IPS DF 6.9 (cell line): ENCODE measurements at regions not wholly inside any gene's neighbourhood (a gene's known extent, or its start where the extent isn't known, plus 50 kb on each side); places are given as distances from the start of the nearest gene placed in this dataset.

ENCODE experiments used
- DNase-seq: peaks from one replicate; pipeline ENCODE4 v3.0.0-alpha.2; 2013; ENCODE audit warnings: low read depth, low spot score
- H3K27ac ChIP-seq: one replicate; pipeline ENCODE4 v1.5.1; 2013; ENCODE audit warnings: low read length, control low read depth
- H3K27me3 ChIP-seq: 2 replicates; pipeline ENCODE4 v1.6.1; 2013; ENCODE audit warnings: mild to moderate bottlenecking, low read length; ENCODE audit not compliant: control insufficient read depth, insufficient read depth
- H3K36me3 ChIP-seq: 2 replicates; pipeline ENCODE4 v1.6.1; 2013; ENCODE audit warnings: low read length; ENCODE audit not compliant: control insufficient read depth, insufficient read depth
- H3K4me1 ChIP-seq: 2 replicates; pipeline ENCODE4 v1.6.1; 2013; ENCODE audit warnings: low read length; ENCODE audit not compliant: control insufficient read depth, insufficient read depth
- H3K4me3 ChIP-seq: 2 replicates; pipeline ENCODE4 v1.5.1; 2013; ENCODE audit warnings: mild to moderate bottlenecking, low read length
- H3K9me3 ChIP-seq: 2 replicates; pipeline ENCODE4 v1.6.1; 2013; ENCODE audit warnings: low read length, inconsistent platforms; ENCODE audit not compliant: control insufficient read depth, insufficient read depth
- WGBS: extraction: QIAGEN DNeasy Blood & Tissue Kit; methylation state at CpG from one replicate; pipeline ENCODE4 v1.1.7; 2013; ENCODE audit warnings: mixed read lengths, missing lambda C conversion rate; ENCODE audit not compliant: insufficient read length, insufficient coverage; 5-methylcytosine and 5-hydroxymethylcytosine counted together

DNA sequence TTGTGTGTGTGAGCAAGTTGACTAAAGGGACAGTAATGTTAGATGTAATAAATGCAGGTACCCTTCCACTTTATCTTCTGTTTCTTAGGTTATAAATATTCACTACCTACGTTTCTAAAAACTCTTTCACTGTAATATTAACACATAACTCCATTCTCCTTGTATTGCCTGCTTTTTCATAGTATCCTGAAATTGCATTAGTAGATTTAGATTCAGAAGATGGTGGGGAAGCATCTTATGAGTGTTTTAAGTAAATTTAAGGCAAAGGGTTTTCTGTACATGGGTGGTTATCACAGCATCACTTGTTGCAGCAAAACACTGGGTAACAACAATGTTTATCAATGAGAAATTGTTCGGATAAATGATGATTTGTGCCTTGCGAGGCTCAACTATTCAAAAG, 115.2 kb upstream of the VPREB1 start:
- WGBS, result 100% methylated on average over 1 of the region's 3 CpGs
- DNase-seq, result no peak
- Histone ChIP-seq H3K9me3 (no peaks in the 10 kb centered on the region), H3K4me3 (no peak overlapping the region), H3K27me3 (peaks cover 5% of the 10 kb centered on the region), H3K4me1 (0 out of 2 replicates have a peak, but pooled peaks cover 1% of the 10 kb centered on the region), H3K36me3 (no peaks in the 10 kb centered on the region), H3K27ac (no peak overlapping the region)

GRCh38 chr22:22128440-22128839, 116.1 kb upstream of the VPREB1 start:
- no peak overlapping the region for H3K4me3 ChIP-seq
- no peaks in the 10 kb centered on the region for H3K36me3 ChIP-seq
- H3K27me3 ChIP-seq, result peaks cover 7% of the 10 kb centered on the region
- H3K27ac ChIP-seq, result no peak overlapping the region
- no peaks in the 10 kb centered on the region for H3K9me3 ChIP-seq
- 0 out of 2 replicates have a peak, but pooled peaks cover 1% of the 10 kb centered on the region for H3K4me1 ChIP-seq
- WGBS, result no CpG with 5 or more reads among the region's 2 CpGs
- DNase-seq, result no peak

DNA sequence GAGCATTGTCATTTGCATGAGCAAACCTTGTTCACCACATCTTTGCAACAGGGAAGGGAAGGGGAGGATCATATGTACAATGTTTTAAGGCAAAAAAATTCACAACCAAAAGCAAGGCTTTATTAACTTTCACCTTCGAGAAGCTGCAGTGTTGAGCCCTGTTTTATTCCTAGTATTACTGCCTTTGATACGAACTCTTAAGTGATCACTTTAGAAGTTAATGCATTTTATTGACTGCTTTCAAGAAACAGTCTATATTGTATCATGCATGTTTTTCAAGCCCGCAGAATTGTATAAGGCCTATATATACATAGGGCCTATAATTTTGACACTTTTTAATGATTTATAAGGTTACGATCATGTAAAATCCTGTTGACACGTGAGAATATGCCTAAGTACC, 117.5 kb upstream of the VPREB1 start:
- peaks cover 7% of the 10 kb centered on the region for H3K27me3 ChIP-seq
- DNase-seq, result no peak
- no peaks in the 10 kb centered on the region for H3K36me3 ChIP-seq
- H3K4me1 ChIP-seq, result 0 out of 2 replicates have a peak, but pooled peaks cover 1% of the 10 kb centered on the region
- H3K4me3 ChIP-seq, result no peak overlapping the region
- H3K9me3 ChIP-seq, result no peaks in the 10 kb centered on the region
- WGBS, result no CpG with 5 or more reads among the region's 5 CpGs
- no peak overlapping the region for H3K27ac ChIP-seq

GRCh38 chr22:22125579-22126468, 118.8 kb upstream of the VPREB1 start:
- Histone ChIP-seq H3K9me3 (no peaks in the 10 kb centered on the region), H3K4me3 (no peak overlapping the region), H3K4me1 (0 out of 2 replicates have a peak, but pooled peaks cover 1% of the 10 kb centered on the region), H3K36me3 (no peaks in the 10 kb centered on the region), H3K27ac (no peak overlapping the region), H3K27me3 (peaks cover 7% of the 10 kb centered on the region)
- no CpG with 5 or more reads among the region's 24 CpGs for WGBS
- DNase-seq, result no peak

- DNase-seq, result no peak
- Histone ChIP-seq H3K4me3 (no peak overlapping the region), H3K27ac (no peak overlapping the region), H3K4me1 (0 out of 2 replicates have a peak, but pooled peaks cover 1% of the 10 kb centered on the region), H3K27me3 (peaks cover 7% of the 10 kb centered on the region), H3K9me3 (no peaks in the 10 kb centered on the region), H3K36me3 (no peaks in the 10 kb centered on the region)
- WGBS, result no CpG with 5 or more reads among the region's 19 CpGs
Observed at GRCh38 chr22:22125028-22125578, 119.5 kb upstream of the VPREB1 start.

GRCh38 chr22:22124374-22124773, 120.2 kb upstream of the VPREB1 start:
- Histone ChIP-seq H3K27ac (no peak overlapping the region), H3K9me3 (no peaks in the 10 kb centered on the region), H3K4me3 (no peak overlapping the region), H3K4me1 (0 out of 2 replicates have a peak, but pooled peaks cover 1% of the 10 kb centered on the region), H3K27me3 (peaks cover 7% of the 10 kb centered on the region), H3K36me3 (no peaks in the 10 kb centered on the region)
- no CpG with 5 or more reads among the region's 12 CpGs for WGBS
- no peak for DNase-seq

DNA sequence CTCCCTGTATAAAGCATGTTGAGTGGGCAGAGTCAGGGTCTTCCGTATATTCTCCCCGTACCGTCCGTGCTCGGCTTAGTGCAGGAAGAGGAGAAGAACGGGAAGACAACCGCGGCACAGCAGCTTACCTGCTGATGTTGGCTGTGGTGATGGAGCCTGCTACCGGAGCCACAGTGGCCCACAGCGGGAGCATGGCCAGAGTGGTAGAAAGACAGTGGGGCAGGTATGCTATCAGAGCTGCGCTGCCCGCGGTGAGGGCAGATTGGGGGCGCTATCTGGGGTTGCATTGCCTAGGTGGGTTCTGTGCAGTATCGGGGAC, 120.7 kb upstream of the VPREB1 start:
- H3K36me3 ChIP-seq, result no peaks in the 10 kb centered on the region
- 0 out of 2 replicates have a peak, but pooled peaks cover 1% of the 10 kb centered on the region for H3K4me1 ChIP-seq
- H3K27me3 ChIP-seq, result peaks cover 7% of the 10 kb centered on the region
- no CpG with 5 or more reads among the region's 15 CpGs for WGBS
- no peaks in the 10 kb centered on the region for H3K9me3 ChIP-seq
- H3K27ac ChIP-seq, result no peak overlapping the region
- no peak for DNase-seq
- H3K4me3 ChIP-seq, result no peak overlapping the region

DNA sequence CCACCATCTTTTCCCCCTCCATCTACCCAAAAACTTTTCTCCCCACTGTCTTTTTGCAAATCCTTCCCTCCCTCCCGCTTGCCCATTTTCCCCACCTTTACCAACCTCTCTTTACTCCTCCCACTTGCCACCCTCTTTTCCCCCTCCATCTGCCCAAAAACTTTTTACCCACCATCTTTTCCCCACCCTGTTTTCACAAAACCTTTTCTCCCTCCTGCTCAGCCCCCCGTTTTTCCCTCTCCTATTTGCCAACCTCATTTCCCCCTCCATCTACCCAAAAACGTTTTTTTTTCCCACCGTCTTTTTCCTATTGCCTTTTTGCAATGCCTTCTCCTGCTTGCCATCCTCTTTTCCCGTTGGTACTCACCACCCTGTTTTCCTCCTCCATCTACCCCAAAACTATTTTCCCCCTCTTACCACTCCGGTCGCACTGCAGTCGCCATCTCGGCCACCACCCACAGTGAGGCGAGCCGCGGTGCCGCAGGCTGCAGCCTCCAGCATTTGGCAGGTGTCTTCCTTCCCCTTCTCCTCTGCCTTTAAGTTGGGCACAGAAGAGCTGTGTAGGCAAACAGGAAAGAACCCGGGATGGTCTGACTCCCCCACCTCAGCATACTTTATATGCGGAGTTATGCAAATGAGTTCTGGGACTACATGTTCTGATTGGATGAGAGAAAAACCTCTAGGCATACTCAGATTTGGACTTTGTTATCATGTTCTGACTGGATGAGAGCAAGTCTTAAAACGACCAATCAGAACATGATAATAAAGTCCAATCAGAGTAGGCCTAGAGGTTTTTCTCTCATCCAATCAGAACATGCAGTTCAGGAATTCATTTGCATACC, 121.2 kb upstream of the VPREB1 start:
- Histone ChIP-seq H3K27me3 (peaks cover 7% of the 10 kb centered on the region), H3K36me3 (no peaks in the 10 kb centered on the region), H3K9me3 (no peaks in the 10 kb centered on the region), H3K4me3 (no peak overlapping the region), H3K4me1 (0 out of 2 replicates have a peak, but pooled peaks cover 1% of the 10 kb centered on the region), H3K27ac (no peak overlapping the region)
- no peak for DNase-seq
- WGBS, result 100% methylated on average over 4 of the region's 16 CpGs

- DNase-seq, result no peak
- Histone ChIP-seq H3K36me3 (no peaks in the 10 kb centered on the region), H3K27ac (no peak overlapping the region), H3K4me3 (no peak overlapping the region), H3K4me1 (0 out of 2 replicates have a peak, but pooled peaks cover 1% of the 10 kb centered on the region), H3K9me3 (no peaks in the 10 kb centered on the region), H3K27me3 (peaks cover 5% of the 10 kb centered on the region; the same call in 1 of the 2 replicates)
- WGBS, result 100% methylated on average over 1 of the region's 4 CpGs
Observed at GRCh38 chr22:22122348-22123117, 122.1 kb upstream of the VPREB1 start.

GRCh38 chr22:22121445-22121844, 123.1 kb upstream of the VPREB1 start:
- H3K4me3 ChIP-seq, result no peak overlapping the region
- DNase-seq, result no peak
- no peaks in the 10 kb centered on the region for H3K9me3 ChIP-seq
- peaks cover 5% of the 10 kb centered on the region; the same call in 1 of the 2 replicates for H3K27me3 ChIP-seq
- no peaks in the 10 kb centered on the region for H3K36me3 ChIP-seq
- H3K27ac ChIP-seq, result no peak overlapping the region
- 0 out of 2 replicates have a peak, but pooled peaks cover 1% of the 10 kb centered on the region for H3K4me1 ChIP-seq
